ENCODE measurements at regions not wholly inside any gene's neighbourhood (a gene's known extent, or its start where the extent isn't known, plus 50 kb on each side); places are given as distances from the start of the nearest gene placed in this dataset.

DNA sequence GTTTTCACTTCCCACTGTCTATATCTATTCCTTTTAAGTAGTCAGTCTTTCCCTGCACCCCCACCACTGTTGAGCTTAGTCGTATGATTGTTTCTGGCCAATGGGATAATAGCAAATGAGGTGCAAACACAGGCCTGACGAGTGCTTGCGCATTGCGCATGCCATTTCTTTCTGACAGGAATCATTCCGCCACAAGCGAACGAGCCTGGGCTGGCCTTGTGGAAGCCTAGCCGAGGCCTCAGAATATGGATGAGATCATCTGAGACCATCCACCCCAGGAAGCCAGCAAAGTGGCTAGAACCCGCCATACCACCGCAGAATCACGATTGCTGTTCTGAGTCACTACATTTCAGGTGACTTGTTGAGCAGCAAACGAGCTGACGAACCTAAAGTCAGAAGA lies 52.2 kb upstream of the PRL start:
- TF ChIP-seq CTCF (IDR thresholded peaks at IDR 0.05; ENCODE audit: insufficient read depth, low read length, severe bottlenecking), result no peak
- Histone ChIP-seq H3K36me3 (ENCODE audit: control insufficient read depth, insufficient read depth, low read length) (no peaks in the 10 kb centered on the region), H3K4me3 (ENCODE audit: low read depth, low read length) (no peak overlapping the region), H3K27me3 (ENCODE audit: control insufficient read depth, insufficient read depth, low read length) (no peaks in the 10 kb centered on the region)
- DNase-seq (ENCODE audit: low read depth) (no peak), FAIRE-seq (no peak)

- H3K4me3 ChIP-seq (ENCODE audit: low read depth, low read length), result no peak overlapping the region
- H3K27me3 ChIP-seq (ENCODE audit: control insufficient read depth, insufficient read depth, low read length), result no peaks in the 10 kb centered on the region
- no peaks in the 10 kb centered on the region for H3K36me3 ChIP-seq (ENCODE audit: control insufficient read depth, insufficient read depth, low read length)
- DNase-seq (ENCODE audit: low read depth), result no peak
- no peak for TF ChIP-seq CTCF (IDR thresholded peaks at IDR 0.05; ENCODE audit: insufficient read depth, low read length, severe bottlenecking)
- no peak for FAIRE-seq
These were observed 52.7 kb upstream of the PRL start for GRCh38 chr6:22349528-22349927.

DNA sequence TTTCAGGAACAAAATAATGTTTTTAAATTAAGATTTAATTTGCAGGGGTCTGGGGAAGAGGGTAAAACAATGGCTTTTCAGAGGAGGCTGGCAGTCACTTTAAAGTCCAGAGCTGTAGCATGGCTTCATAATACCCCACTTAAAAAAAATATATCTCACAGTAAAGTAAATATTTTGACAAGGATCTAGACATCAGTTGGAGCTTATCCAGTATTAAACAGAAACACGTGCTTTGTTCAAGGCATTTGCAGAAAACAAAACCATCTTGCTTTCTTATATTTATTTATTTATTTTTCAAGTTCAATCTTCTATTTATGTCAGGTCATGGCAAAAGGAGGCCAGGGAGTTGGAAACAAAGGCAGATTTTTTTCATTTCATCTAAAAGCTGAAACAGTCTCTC lies 53.3 kb upstream of the PRL start:
- no peak for TF ChIP-seq CTCF (IDR thresholded peaks at IDR 0.05; ENCODE audit: insufficient read depth, low read length, severe bottlenecking)
- no peak for DNase-seq (ENCODE audit: low read depth)
- no peak for FAIRE-seq
- Histone ChIP-seq H3K36me3 (ENCODE audit: control insufficient read depth, insufficient read depth, low read length) (no peaks in the 10 kb centered on the region), H3K27me3 (ENCODE audit: control insufficient read depth, insufficient read depth, low read length) (no peaks in the 10 kb centered on the region), H3K4me3 (ENCODE audit: low read depth, low read length) (no peak overlapping the region)

DNA sequence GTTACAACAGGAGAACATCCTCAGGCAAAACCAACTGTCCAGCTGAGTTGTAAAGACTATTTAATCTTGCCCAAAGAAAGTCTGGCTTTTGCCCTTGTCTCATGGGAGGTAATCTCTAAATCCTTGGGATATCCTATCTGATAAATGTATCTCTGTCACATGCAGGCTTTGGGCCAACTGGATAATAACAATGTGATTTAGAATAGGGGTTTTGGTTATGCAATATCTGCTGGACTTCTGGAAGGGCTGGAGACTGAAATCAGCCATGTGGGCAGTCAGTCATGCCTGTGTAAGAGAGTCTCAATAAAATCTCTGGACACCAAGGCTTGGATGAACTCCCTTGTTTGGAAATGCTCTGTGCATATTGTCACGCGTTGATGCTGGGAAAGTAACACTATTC lies 56.3 kb upstream of the PRL start:
- no peak for TF ChIP-seq CTCF (IDR thresholded peaks at IDR 0.05; ENCODE audit: insufficient read depth, low read length, severe bottlenecking)
- FAIRE-seq (no peak), DNase-seq (ENCODE audit: low read depth) (no peak)
- Histone ChIP-seq H3K4me3 (ENCODE audit: low read depth, low read length) (no peak overlapping the region), H3K36me3 (ENCODE audit: control insufficient read depth, insufficient read depth, low read length) (no peaks in the 10 kb centered on the region), H3K27me3 (ENCODE audit: control insufficient read depth, insufficient read depth, low read length) (no peaks in the 10 kb centered on the region)

GRCh38 chr6:22356362-22356940 lies 59.6 kb upstream of the PRL start:
- Histone ChIP-seq H3K36me3 (ENCODE audit: control insufficient read depth, insufficient read depth, low read length) (no peaks in the 10 kb centered on the region), H3K27me3 (ENCODE audit: control insufficient read depth, insufficient read depth, low read length) (no peaks in the 10 kb centered on the region), H3K4me3 (ENCODE audit: low read depth, low read length) (no peak overlapping the region)
- TF ChIP-seq CTCF (IDR thresholded peaks at IDR 0.05; ENCODE audit: insufficient read depth, low read length, severe bottlenecking), result no peak
- no peak for FAIRE-seq
- DNase-seq (ENCODE audit: low read depth), result no peak

DNA sequence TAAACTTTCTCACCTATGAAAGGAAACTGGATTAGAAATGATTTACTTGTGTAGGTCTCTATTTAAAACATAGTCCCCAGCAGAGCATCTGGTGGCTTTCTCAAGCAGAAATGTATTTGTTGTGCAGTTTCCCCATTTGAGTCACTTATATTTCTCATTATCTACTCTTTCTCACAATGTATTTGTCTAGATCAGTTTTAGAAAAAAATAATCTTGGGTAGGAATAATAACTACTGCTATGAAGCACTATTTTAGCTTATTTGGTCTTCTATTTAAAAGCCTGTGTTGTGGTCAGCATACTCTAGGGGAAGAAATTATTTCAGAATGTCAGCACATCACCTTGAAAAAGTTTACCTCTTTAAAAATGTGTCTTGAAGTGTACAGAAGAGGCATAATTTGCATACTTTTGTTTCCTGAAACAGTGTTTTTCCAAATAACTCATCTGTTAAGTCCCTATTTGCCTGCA lies 60.9 kb upstream of the PRL start:
- Histone ChIP-seq H3K4me3 (ENCODE audit: low read depth, low read length) (no peak overlapping the region), H3K27me3 (ENCODE audit: control insufficient read depth, insufficient read depth, low read length) (no peaks in the 10 kb centered on the region), H3K36me3 (ENCODE audit: control insufficient read depth, insufficient read depth, low read length) (no peaks in the 10 kb centered on the region)
- no peak for FAIRE-seq
- DNase-seq (ENCODE audit: low read depth), result no peak
- no peak for TF ChIP-seq CTCF (IDR thresholded peaks at IDR 0.05; ENCODE audit: insufficient read depth, low read length, severe bottlenecking)
